Naive B cell (primary cell): ENCODE measurements at regions not wholly inside any gene's neighbourhood (a gene's known extent, or its start where the extent isn't known, plus 50 kb on each side); places are given as distances from the start of the nearest gene placed in this dataset.
A peak's percentile ranks its signal among the peaks of the same experiment; 100 is the strongest.

Experiments used
- ATAC-seq, 2 donors: fragments of 150-1000 bp; cut with Tn5 transposase; 2 replicates each; pipeline ENCODE4 v1.10.0; 2021; ENCODE audit warnings: low read depth in 2 of 2, mild to moderate bottlenecking in 2 of 2, moderate library complexity in 2 of 2
- DNase-seq: peaks from one replicate; pipeline ENCODE4 v3.0.0; 2022
- H3K27ac Mint-ChIP-seq, 6 donors: one replicate each; pipeline ENCODE4 v1.8.0; 2020 to 2022; ENCODE audit warnings: mild to moderate bottlenecking in 6 of 6, mixed read lengths in 6 of 6, moderate library complexity in 5 of 6, inconsistent platforms in 2 of 6
- H3K27me3 Mint-ChIP-seq, 3 donors: one replicate each; pipeline ENCODE4 v1.8.0; 2021 to 2022; ENCODE audit warnings: mixed read lengths in 3 of 3, mild to moderate bottlenecking in 1 of 3
- H3K36me3 Mint-ChIP-seq, 2 donors: one replicate each; pipeline ENCODE4 v1.8.0; 2020 to 2022; ENCODE audit warnings: mixed read lengths in 2 of 2, inconsistent platforms in 1 of 2, mild to moderate bottlenecking in 1 of 2
- H3K4me1 Mint-ChIP-seq, 3 donors: one replicate each; pipeline ENCODE4 v1.8.0; 2020 to 2022; ENCODE audit warnings: mixed read lengths in 3 of 3, inconsistent platforms in 1 of 3, mild to moderate bottlenecking in 1 of 3, moderate library complexity in 1 of 3
- H3K4me3 Mint-ChIP-seq, 8 donors: one replicate each; pipeline ENCODE4 v1.8.0; 2020 to 2022; ENCODE audit warnings: mild to moderate bottlenecking in 8 of 8, mixed read lengths in 8 of 8, moderate library complexity in 8 of 8, inconsistent platforms in 2 of 8
- H3K9me3 Mint-ChIP-seq, 7 donors: one replicate each; pipeline ENCODE4 v1.8.0; 2020 to 2022; ENCODE audit warnings: mixed read lengths in 7 of 7, mild to moderate bottlenecking in 5 of 7, inconsistent platforms in 2 of 7, moderate library complexity in 1 of 7

GRCh38 chr3:107045791-107046190 lies 331.4 kb upstream of the CCDC54 start:
- peaks cover 0 to 6% (median 2%) of the 10 kb centered on the region in 7 donors for H3K9me3 Mint-ChIP-seq
- ATAC-seq, result no peak

GRCh38 chr3:107055181-107055942 lies 321.9 kb upstream of the CCDC54 start:
- H3K27me3 Mint-ChIP-seq, result peaks cover 0 to 16% (median 0%) of the 10 kb centered on the region in 3 donors
- H3K9me3 Mint-ChIP-seq, result no peaks in the 10 kb centered on the region
- H3K4me1 Mint-ChIP-seq, result peaks cover 0 to 3% (median 0%) of the 10 kb centered on the region in 3 donors
- ATAC-seq (no peak), DNase-seq (no peak)
- H3K4me3 Mint-ChIP-seq, result no peak overlapping the region
- H3K36me3 Mint-ChIP-seq, result no peaks in the 10 kb centered on the region
- no peak overlapping the region for H3K27ac Mint-ChIP-seq

More at GRCh38 chr3:107045791-107046190, 331.4 kb upstream of the CCDC54 start:
- no peaks in the 10 kb centered on the region for H3K4me1 Mint-ChIP-seq
- H3K4me3 Mint-ChIP-seq, result no peak overlapping the region
- H3K27ac Mint-ChIP-seq, result peak overlapping the region in 1 of 6 donors; percentile 62
- no peak for DNase-seq
- H3K27me3 Mint-ChIP-seq, result no peaks in the 10 kb centered on the region
- H3K36me3 Mint-ChIP-seq, result no peaks in the 10 kb centered on the region

- Mint-ChIP-seq H3K4me3 (no peak overlapping the region), H3K4me1 (peaks cover 0 to 4% (median 0%) of the 10 kb centered on the region in 3 donors), H3K27ac (no peak overlapping the region), H3K36me3 (no peaks in the 10 kb centered on the region), H3K27me3 (peaks cover 6 to 24% (median 9%) of the 10 kb centered on the region in 3 donors), H3K9me3 (no peaks in the 10 kb centered on the region)
- no peak for DNase-seq
- no peak for ATAC-seq
Observed at GRCh38 chr3:107061466-107061865, 315.8 kb upstream of the CCDC54 start.

- peaks cover 0 to 4% (median 0%) of the 10 kb centered on the region in 3 donors for H3K4me1 Mint-ChIP-seq
- no peaks in the 10 kb centered on the region for H3K36me3 Mint-ChIP-seq
- H3K4me3 Mint-ChIP-seq, result no peak overlapping the region
- peak overlapping the region in 1 of 6 donors; percentile 24 for H3K27ac Mint-ChIP-seq
- H3K9me3 Mint-ChIP-seq, result no peaks in the 10 kb centered on the region
- no peak for ATAC-seq
- DNase-seq, result no peak
- peaks cover 6 to 20% (median 9%) of the 10 kb centered on the region in 3 donors for H3K27me3 Mint-ChIP-seq
Observed at GRCh38 chr3:107062310-107062709, 314.9 kb upstream of the CCDC54 start.

GRCh38 chr3:107062787-107063186 lies 314.5 kb upstream of the CCDC54 start:
- DNase-seq (no peak), ATAC-seq (no peak)
- H3K4me3 Mint-ChIP-seq, result no peak overlapping the region
- H3K27ac Mint-ChIP-seq, result no peak overlapping the region
- H3K9me3 Mint-ChIP-seq, result no peaks in the 10 kb centered on the region
- peaks cover 6 to 16% (median 9%) of the 10 kb centered on the region in 3 donors for H3K27me3 Mint-ChIP-seq
- no peaks in the 10 kb centered on the region for H3K36me3 Mint-ChIP-seq
- H3K4me1 Mint-ChIP-seq, result peaks cover 0 to 4% (median 0%) of the 10 kb centered on the region in 3 donors

- peaks cover 0 to 4% (median 0%) of the 10 kb centered on the region in 3 donors for H3K4me1 Mint-ChIP-seq
Observed at GRCh38 chr3:107063351-107063750, 313.9 kb upstream of the CCDC54 start.

GRCh38 chr3:107064405-107065060 lies 312.7 kb upstream of the CCDC54 start:
- H3K36me3 Mint-ChIP-seq, result no peaks in the 10 kb centered on the region
- H3K27me3 Mint-ChIP-seq, result peaks cover 6 to 13% (median 9%) of the 10 kb centered on the region in 3 donors
- H3K4me1 Mint-ChIP-seq, result peaks cover 3 to 8% (median 5%) of the 10 kb centered on the region in 3 donors
- DNase-seq, result peak; percentile 51
- no peak overlapping the region for H3K4me3 Mint-ChIP-seq
- peak; percentile 54 to 73 for ATAC-seq
- H3K9me3 Mint-ChIP-seq, result no peaks in the 10 kb centered on the region
- no peak overlapping the region for H3K27ac Mint-ChIP-seq

More at GRCh38 chr3:107063351-107063750, 313.9 kb upstream of the CCDC54 start:
- DNase-seq, result no peak
- Mint-ChIP-seq H3K27ac (no peak overlapping the region), H3K27me3 (peaks cover 6 to 13% (median 9%) of the 10 kb centered on the region in 3 donors), H3K9me3 (no peaks in the 10 kb centered on the region), H3K36me3 (no peaks in the 10 kb centered on the region), H3K4me3 (no peak overlapping the region)
- ATAC-seq, result no peak

- peaks cover 3 to 8% (median 5%) of the 10 kb centered on the region in 3 donors for H3K4me1 Mint-ChIP-seq
- H3K27ac Mint-ChIP-seq, result peak overlapping the region in 2 of 6 donors; percentile 2 to 43
- H3K36me3 Mint-ChIP-seq, result no peaks in the 10 kb centered on the region
- peaks cover 6 to 13% (median 9%) of the 10 kb centered on the region in 3 donors for H3K27me3 Mint-ChIP-seq
- ATAC-seq (no peak), DNase-seq (no peak)
- no peak overlapping the region for H3K4me3 Mint-ChIP-seq
- H3K9me3 Mint-ChIP-seq, result no peaks in the 10 kb centered on the region
Observed at GRCh38 chr3:107065094-107065861, 312.0 kb upstream of the CCDC54 start.

- Mint-ChIP-seq H3K36me3 (no peaks in the 10 kb centered on the region), H3K27me3 (peaks cover 6 to 13% (median 9%) of the 10 kb centered on the region in 3 donors), H3K4me1 (peaks cover 3 to 8% (median 5%) of the 10 kb centered on the region in 3 donors), H3K9me3 (no peaks in the 10 kb centered on the region), H3K27ac (no peak overlapping the region), H3K4me3 (no peak overlapping the region)
- no peak for DNase-seq
- no peak for ATAC-seq
Observed at GRCh38 chr3:107067421-107067820, 309.8 kb upstream of the CCDC54 start.

- ATAC-seq (no peak), DNase-seq (no peak)
- Mint-ChIP-seq H3K4me3 (no peak overlapping the region), H3K27me3 (peaks cover 6 to 13% (median 9%) of the 10 kb centered on the region in 3 donors), H3K9me3 (no peaks in the 10 kb centered on the region), H3K27ac (no peak overlapping the region), H3K4me1 (peaks cover 3 to 8% (median 5%) of the 10 kb centered on the region in 3 donors), H3K36me3 (no peaks in the 10 kb centered on the region)
Observed at GRCh38 chr3:107068980-107069379, 308.3 kb upstream of the CCDC54 start.

GRCh38 chr3:107076946-107077345 lies 300.3 kb upstream of the CCDC54 start:
- Mint-ChIP-seq H3K27me3 (no peaks in the 10 kb centered on the region), H3K36me3 (no peaks in the 10 kb centered on the region), H3K9me3 (no peaks in the 10 kb centered on the region), H3K4me1 (no peaks in the 10 kb centered on the region), H3K4me3 (no peak overlapping the region), H3K27ac (no peak overlapping the region)
- no peak for DNase-seq
- ATAC-seq, result no peak

- H3K27ac Mint-ChIP-seq, result no peak overlapping the region
- no peaks in the 10 kb centered on the region for H3K36me3 Mint-ChIP-seq
- DNase-seq (no peak), ATAC-seq (no peak)
- H3K4me1 Mint-ChIP-seq, result no peaks in the 10 kb centered on the region
- no peak overlapping the region for H3K4me3 Mint-ChIP-seq
- no peaks in the 10 kb centered on the region for H3K9me3 Mint-ChIP-seq
- H3K27me3 Mint-ChIP-seq, result no peaks in the 10 kb centered on the region
Observed at GRCh38 chr3:107077391-107077790, 299.8 kb upstream of the CCDC54 start.

- Mint-ChIP-seq H3K27me3 (no peaks in the 10 kb centered on the region), H3K4me3 (no peak overlapping the region), H3K27ac (no peak overlapping the region), H3K9me3 (no peaks in the 10 kb centered on the region), H3K36me3 (no peaks in the 10 kb centered on the region), H3K4me1 (no peaks in the 10 kb centered on the region)
- ATAC-seq (no peak), DNase-seq (no peak)
Observed at GRCh38 chr3:107082527-107082926, 294.7 kb upstream of the CCDC54 start.
